ENCODE measurements at regions not wholly inside any gene's neighbourhood (a gene's known extent, or its start where the extent isn't known, plus 50 kb on each side); places are given as distances from the start of the nearest gene placed in this dataset.

GRCh38 chr3:13722178-13722577 is 157.7 kb downstream of the WNT7A start:
- Mint-ChIP-seq H3K27me3 (ENCODE audit: low read depth) (peaks cover 10% of the 10 kb centered on the region), H3K4me3 (no peak overlapping the region), H3K9me3 (no peaks in the 10 kb centered on the region), H3K36me3 (ENCODE audit: low read depth) (no peaks in the 10 kb centered on the region), H3K4me1 (ENCODE audit: low read depth) (no peaks in the 10 kb centered on the region), H3K27ac (no peak overlapping the region)
- no peak for DNase-seq (ENCODE audit: low spot score)

GRCh38 chr3:13718436-13718835 is 161.4 kb downstream of the WNT7A start:
- no peak for DNase-seq (ENCODE audit: low spot score)
- H3K27ac Mint-ChIP-seq: no peak overlapping the region
- peaks cover 4% of the 10 kb centered on the region for H3K27me3 Mint-ChIP-seq (ENCODE audit: low read depth)
- no peaks in the 10 kb centered on the region for H3K4me1 Mint-ChIP-seq (ENCODE audit: low read depth)
- no peak overlapping the region for H3K4me3 Mint-ChIP-seq
- H3K36me3 Mint-ChIP-seq (ENCODE audit: low read depth): no peaks in the 10 kb centered on the region
- peaks cover 6% of the 10 kb centered on the region for H3K9me3 Mint-ChIP-seq

- Mint-ChIP-seq H3K27me3 (ENCODE audit: low read depth) (peaks cover 2% of the 10 kb centered on the region), H3K4me3 (no peak overlapping the region), H3K9me3 (peaks cover 11% of the 10 kb centered on the region), H3K4me1 (ENCODE audit: low read depth) (no peaks in the 10 kb centered on the region), H3K27ac (no peak overlapping the region), H3K36me3 (ENCODE audit: low read depth) (no peaks in the 10 kb centered on the region)
- no peak for DNase-seq (ENCODE audit: low spot score)
Measured at GRCh38 chr3:13718000-13718399, 161.9 kb downstream of the WNT7A start.

- Mint-ChIP-seq H3K9me3 (peaks cover 12% of the 10 kb centered on the region), H3K4me3 (no peak overlapping the region), H3K27me3 (ENCODE audit: low read depth) (no peaks in the 10 kb centered on the region), H3K4me1 (ENCODE audit: low read depth) (no peaks in the 10 kb centered on the region), H3K36me3 (ENCODE audit: low read depth) (no peaks in the 10 kb centered on the region), H3K27ac (no peak overlapping the region)
- no peak for DNase-seq (ENCODE audit: low spot score)
Measured at GRCh38 chr3:13717222-13717895, 162.5 kb downstream of the WNT7A start.

GRCh38 chr3:13716540-13717221 is 163.2 kb downstream of the WNT7A start:
- DNase-seq (ENCODE audit: low spot score): no peak
- no peaks in the 10 kb centered on the region for H3K36me3 Mint-ChIP-seq (ENCODE audit: low read depth)
- no peaks in the 10 kb centered on the region for H3K4me1 Mint-ChIP-seq (ENCODE audit: low read depth)
- no peaks in the 10 kb centered on the region for H3K27me3 Mint-ChIP-seq (ENCODE audit: low read depth)
- no peak overlapping the region for H3K27ac Mint-ChIP-seq
- peaks cover 14% of the 10 kb centered on the region for H3K9me3 Mint-ChIP-seq
- H3K4me3 Mint-ChIP-seq: no peak overlapping the region

- Mint-ChIP-seq H3K36me3 (ENCODE audit: low read depth) (no peaks in the 10 kb centered on the region), H3K4me3 (no peak overlapping the region), H3K9me3 (peaks cover 21% of the 10 kb centered on the region), H3K27me3 (ENCODE audit: low read depth) (no peaks in the 10 kb centered on the region), H3K4me1 (ENCODE audit: low read depth) (no peaks in the 10 kb centered on the region), H3K27ac (no peak overlapping the region)
- DNase-seq (ENCODE audit: low spot score): no peak
Measured at GRCh38 chr3:13715961-13716360, 163.9 kb downstream of the WNT7A start.

GRCh38 chr3:13715167-13715954 is 164.5 kb downstream of the WNT7A start:
- Mint-ChIP-seq H3K27ac (no peak overlapping the region), H3K36me3 (ENCODE audit: low read depth) (no peaks in the 10 kb centered on the region), H3K4me1 (ENCODE audit: low read depth) (no peaks in the 10 kb centered on the region), H3K9me3 (peaks cover 26% of the 10 kb centered on the region), H3K27me3 (ENCODE audit: low read depth) (no peaks in the 10 kb centered on the region), H3K4me3 (no peak overlapping the region)
- no peak for DNase-seq (ENCODE audit: low spot score)

- Mint-ChIP-seq H3K9me3 (peaks cover 36% of the 10 kb centered on the region), H3K4me1 (ENCODE audit: low read depth) (no peaks in the 10 kb centered on the region), H3K27ac (no peak overlapping the region), H3K36me3 (ENCODE audit: low read depth) (no peaks in the 10 kb centered on the region), H3K4me3 (no peak overlapping the region), H3K27me3 (ENCODE audit: low read depth) (no peaks in the 10 kb centered on the region)
- DNase-seq (ENCODE audit: low spot score): no peak
Measured at GRCh38 chr3:13714251-13714916, 165.5 kb downstream of the FBLN2 start.

- no peak overlapping the region for H3K27ac Mint-ChIP-seq
- H3K36me3 Mint-ChIP-seq (ENCODE audit: low read depth): no peaks in the 10 kb centered on the region
- no peaks in the 10 kb centered on the region for H3K27me3 Mint-ChIP-seq (ENCODE audit: low read depth)
- no peak overlapping the region for H3K4me3 Mint-ChIP-seq
- DNase-seq (ENCODE audit: low spot score): no peak
- no peaks in the 10 kb centered on the region for H3K4me1 Mint-ChIP-seq (ENCODE audit: low read depth)
- peaks cover 44% of the 10 kb centered on the region for H3K9me3 Mint-ChIP-seq
Measured at GRCh38 chr3:13713396-13713795, 164.5 kb downstream of the FBLN2 start.

GRCh38 chr3:13712682-13713180 is 163.8 kb downstream of the FBLN2 start:
- H3K27ac Mint-ChIP-seq: no peak overlapping the region
- no peaks in the 10 kb centered on the region for H3K4me1 Mint-ChIP-seq (ENCODE audit: low read depth)
- no peak for DNase-seq (ENCODE audit: low spot score)
- peaks cover 47% of the 10 kb centered on the region for H3K9me3 Mint-ChIP-seq
- H3K4me3 Mint-ChIP-seq: no peak overlapping the region
- H3K36me3 Mint-ChIP-seq (ENCODE audit: low read depth): no peaks in the 10 kb centered on the region
- H3K27me3 Mint-ChIP-seq (ENCODE audit: low read depth): no peaks in the 10 kb centered on the region

GRCh38 chr3:13711911-13712650 is 163.2 kb downstream of the FBLN2 start:
- Mint-ChIP-seq H3K27ac (no peak overlapping the region), H3K36me3 (ENCODE audit: low read depth) (no peaks in the 10 kb centered on the region), H3K4me1 (ENCODE audit: low read depth) (no peaks in the 10 kb centered on the region), H3K27me3 (ENCODE audit: low read depth) (no peaks in the 10 kb centered on the region), H3K9me3 (peaks cover 53% of the 10 kb centered on the region), H3K4me3 (no peak overlapping the region)
- DNase-seq (ENCODE audit: low spot score): peak; percentile 0

- no peak overlapping the region for H3K4me3 Mint-ChIP-seq
- no peak overlapping the region for H3K27ac Mint-ChIP-seq
- H3K27me3 Mint-ChIP-seq (ENCODE audit: low read depth): no peaks in the 10 kb centered on the region
- no peaks in the 10 kb centered on the region for H3K36me3 Mint-ChIP-seq (ENCODE audit: low read depth)
- no peak for DNase-seq (ENCODE audit: low spot score)
- H3K4me1 Mint-ChIP-seq (ENCODE audit: low read depth): no peaks in the 10 kb centered on the region
- peaks cover 67% of the 10 kb centered on the region for H3K9me3 Mint-ChIP-seq
Measured at GRCh38 chr3:13710251-13710650, 161.3 kb downstream of the FBLN2 start.

- H3K9me3 Mint-ChIP-seq: peaks cover 73% of the 10 kb centered on the region
- H3K4me3 Mint-ChIP-seq: no peak overlapping the region
- no peak for DNase-seq (ENCODE audit: low spot score)
- no peak overlapping the region for H3K27ac Mint-ChIP-seq
- H3K27me3 Mint-ChIP-seq (ENCODE audit: low read depth): no peaks in the 10 kb centered on the region
- H3K36me3 Mint-ChIP-seq (ENCODE audit: low read depth): no peaks in the 10 kb centered on the region
- H3K4me1 Mint-ChIP-seq (ENCODE audit: low read depth): no peaks in the 10 kb centered on the region
Measured at GRCh38 chr3:13709706-13710105, 160.8 kb downstream of the FBLN2 start.
